Anterior cingulate cortex (tissue), 58 donors: ENCODE measurements at regions not wholly inside any gene's neighbourhood (a gene's known extent, or its start where the extent isn't known, plus 50 kb on each side); places are given as distances from the start of the nearest gene placed in this dataset.

Experiments
- DNase-seq, 58 donors: peaks; one replicate each; lab custom pipeline; 2025; lab: John Stamatoyannopoulos, UW

DNA sequence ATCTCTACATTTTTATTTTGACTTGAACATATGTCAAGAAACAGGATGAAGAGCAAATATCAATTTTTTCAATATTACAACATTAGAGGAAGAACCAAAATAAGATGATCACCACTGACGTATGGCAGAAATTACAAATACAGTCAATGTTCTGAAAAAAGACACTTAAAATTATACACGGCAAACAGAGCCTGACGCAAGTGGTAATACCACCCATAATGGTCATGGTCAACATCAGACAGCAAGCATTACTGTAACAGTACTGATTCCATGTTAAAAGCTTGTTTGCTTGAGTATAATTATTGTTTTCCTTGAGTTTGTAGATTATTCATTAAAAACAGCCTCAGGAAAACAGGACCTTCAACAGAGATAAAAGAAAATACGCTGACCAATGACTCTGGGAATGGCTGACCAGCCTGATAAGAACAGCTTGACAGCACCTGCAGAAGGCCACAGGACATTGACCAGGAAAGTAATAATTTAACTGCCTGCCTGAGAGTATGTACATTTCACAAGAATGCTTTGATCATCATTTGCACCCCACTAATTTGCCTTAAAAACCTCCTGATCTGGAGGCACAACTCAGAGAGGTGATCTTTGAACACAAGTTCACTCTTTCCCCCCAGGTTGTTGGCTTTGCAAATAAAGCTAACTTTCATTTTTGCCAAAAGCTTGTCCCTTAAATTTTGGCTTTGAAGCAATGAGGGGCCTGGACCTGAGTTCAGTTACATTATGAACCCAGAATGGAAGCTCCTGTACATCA, 187.3 kb downstream of the IPO8 start:
- no peak for DNase-seq

DNA sequence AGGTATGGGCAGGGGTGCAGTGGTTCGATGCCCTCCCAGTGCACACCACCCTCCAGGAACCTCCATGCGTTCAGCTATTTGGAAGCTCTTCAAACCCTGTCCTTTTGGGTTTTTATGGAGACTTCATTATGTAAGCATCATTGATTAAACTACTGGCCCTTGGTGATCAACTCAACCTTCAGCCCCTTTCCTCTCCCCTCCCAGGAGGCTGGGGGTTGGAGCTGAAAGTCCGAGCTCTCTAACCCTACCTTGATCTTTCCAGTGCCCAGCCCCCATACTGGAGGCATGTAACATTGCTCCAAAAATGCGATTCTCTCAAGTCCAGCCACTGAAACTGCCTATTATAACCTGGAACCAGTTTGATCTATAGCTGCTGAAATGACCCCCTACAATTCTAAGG, 188.1 kb downstream of the IPO8 start:
- no peak for DNase-seq

DNA sequence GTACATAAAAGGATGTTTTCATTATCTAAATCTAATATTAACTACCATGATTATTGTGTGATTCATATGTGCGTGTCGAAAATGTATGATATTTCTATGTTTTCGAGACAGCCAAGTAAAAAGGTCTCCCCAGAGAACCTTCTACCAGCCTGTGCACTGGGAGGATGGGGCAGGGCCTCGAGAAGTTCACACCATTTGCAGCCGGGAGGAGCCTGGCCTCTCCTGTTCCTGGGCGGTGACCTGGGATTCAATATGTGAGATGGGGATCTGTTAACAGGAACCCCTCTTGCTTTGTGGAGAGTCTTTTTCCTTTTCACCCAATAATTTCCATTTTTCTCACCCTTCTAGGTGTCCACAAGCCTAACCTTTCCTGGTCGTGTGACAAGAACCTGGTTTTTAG, 189.3 kb downstream of the IPO8 start:
- DNase-seq = no peak

DNA sequence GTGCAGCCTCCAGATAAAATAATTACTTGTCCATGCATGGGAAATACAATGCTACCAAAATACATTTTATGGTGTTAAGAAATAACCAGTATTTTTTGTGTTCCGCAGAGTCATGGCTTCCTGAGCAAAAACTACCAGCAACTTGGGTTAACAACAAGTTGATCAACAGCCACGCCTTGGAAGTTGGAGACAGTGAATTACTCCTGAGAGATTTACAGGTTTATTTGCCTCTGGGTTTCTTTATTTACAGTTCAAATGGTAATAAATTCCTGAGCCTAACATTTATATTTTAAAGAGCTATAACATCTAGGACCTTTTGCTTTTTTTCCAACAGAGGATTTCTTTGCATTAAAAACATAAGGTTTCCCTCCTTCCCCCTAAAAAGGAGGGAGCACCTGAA, 194.0 kb downstream of the IPO8 start:
- no peak for DNase-seq

DNA sequence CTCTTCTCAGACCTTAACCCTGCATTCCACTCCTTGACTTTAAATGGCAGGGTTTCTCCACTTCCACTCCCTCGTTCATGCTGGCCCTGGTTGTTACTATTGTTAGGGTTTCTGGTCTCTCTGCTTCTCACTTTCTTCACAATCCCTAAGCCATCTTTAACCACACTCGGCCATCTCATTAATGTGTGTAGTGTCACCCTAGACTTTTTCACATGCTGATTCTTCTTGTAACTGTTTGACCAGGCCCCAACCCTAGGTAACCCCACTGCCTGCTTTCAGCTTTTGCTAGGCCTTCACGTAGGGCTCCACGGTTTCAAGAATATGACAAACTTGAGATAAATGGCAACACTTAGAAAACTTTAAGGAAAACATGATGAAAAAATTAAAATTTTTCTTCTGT, 195.1 kb downstream of the IPO8 start:
- no peak for DNase-seq

DNA sequence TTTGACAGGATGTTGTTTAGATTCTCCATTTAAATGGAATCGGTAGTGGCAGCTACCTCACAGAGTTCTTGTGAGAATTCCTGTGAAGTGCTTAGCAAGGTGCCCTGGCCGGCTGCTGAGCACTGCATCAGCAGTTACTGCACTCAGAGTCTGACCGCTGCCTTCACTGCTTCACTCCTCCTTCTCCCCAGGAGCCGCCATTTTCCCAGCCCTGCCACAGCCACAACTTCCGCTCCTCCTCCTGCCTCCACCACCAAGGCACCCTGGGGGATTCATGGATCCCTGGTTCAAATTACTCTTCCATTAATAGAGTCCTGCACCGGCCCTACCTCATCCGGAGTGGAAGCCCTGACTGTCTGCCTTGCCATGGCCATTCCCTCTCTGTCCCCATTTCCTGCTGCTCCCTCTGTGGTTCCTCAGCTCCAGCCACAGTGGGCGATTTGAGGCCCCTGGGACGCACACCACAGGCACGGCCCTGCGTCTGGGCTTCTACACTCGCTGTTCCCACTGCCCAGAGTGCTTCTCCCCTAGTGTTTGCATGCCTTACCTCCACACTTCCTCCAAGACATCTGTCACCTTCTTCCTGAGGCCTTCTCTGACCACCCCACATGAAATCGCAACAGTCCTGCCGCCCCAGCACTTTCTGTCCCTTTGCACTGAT, 210.3 kb downstream of the IPO8 start:
- DNase-seq = no peak

DNA sequence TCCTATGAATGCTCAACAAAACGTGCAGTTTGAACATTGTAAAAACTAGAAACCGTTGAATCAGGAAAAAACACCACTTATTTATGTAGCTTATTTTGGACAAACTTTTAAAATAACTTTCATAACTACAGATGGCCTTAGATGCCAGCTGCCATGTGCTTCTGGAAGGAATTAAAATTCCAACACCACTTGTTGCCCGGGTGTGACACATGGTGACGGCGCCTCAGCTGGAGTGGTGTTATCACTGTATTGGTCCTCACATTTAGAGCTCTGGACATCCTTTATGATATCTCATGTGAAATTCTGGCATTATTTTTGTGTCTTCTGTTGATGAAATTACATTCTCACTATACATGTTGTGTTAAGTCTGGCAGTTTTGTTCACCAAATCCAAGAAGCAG, 211.0 kb downstream of the IPO8 start:
- no peak for DNase-seq

DNA sequence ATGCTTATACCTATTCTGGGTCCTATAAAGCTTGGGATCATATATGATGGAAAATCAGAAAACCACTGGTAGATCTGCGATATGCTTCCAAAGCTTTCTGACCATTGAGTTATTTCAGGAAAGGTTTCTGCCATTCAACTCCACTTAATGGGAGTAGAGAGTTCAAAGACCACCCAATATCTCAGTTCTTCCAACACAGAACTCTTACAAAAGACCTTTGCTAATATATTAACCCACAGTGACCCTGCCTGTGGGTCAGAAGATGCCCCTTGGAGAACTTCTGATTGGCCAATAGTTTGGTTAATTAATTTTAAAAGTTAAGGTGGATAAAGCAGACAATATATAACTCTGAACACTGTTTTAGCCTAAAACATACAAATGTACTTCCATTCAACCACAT, 213.0 kb downstream of the IPO8 start:
- no peak for DNase-seq

DNA sequence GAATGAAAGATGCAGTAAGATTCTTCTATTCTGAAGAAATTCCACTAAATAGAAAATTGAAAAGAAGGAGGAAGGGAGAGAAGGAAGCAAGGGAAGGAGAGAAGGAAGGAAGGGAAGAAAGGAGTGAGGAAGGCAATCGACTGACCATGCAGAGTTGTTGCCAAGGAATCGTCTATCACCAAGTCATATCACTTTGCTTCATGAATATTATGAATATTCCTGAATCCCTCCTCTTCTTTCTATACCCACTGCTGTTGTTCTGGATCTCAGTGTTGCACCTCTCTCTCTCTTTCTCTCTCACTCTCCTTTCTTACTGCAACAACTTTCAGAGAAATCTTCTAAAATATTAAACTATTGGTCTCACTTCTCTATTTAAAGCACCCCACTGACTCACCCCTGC, 222.4 kb downstream of the IPO8 start:
- no peak for DNase-seq

DNA sequence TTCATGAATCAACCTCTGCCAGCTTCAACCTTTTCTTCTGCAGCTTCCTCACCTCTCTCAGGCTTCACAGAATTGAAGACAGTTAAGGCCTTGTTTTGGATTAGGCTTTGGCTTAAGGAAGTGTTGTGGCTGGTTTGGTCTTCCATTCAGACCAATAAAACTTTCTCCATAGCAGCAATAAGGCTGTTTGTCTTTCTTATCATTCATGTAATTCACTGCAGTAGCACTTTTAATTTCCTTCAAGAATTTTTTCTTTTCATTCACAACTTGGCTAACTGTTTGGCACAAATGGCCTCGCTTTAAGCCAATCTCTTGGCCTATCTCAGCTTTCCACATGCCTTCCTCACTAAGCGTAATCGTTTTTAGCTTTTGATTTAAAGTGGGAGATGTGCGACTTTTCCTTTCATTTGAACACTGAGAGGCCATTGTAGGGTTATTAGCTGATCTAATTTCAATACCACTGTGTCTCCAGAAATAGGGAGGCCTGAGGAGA, 229.5 kb downstream of the IPO8 start:
- no peak for DNase-seq

DNA sequence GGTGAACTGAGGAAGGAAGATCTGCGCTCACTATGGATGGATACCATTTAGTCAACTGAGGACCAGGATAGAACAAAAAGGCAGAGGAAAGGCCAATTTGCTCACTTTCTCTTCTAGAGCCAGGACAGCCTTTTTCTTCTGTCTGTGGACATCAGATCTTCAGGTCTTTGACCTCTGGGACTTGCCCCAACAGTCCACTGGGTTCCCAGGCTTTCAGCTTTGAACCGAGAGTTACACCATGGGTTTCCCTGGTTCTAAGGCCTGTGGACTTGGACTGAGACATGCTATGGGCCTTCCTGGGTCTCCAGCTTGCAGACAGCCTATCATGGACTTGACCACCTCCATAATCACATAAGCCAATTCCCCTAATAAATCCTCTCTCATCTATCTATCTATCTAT, 232.0 kb downstream of the IPO8 start:
- no peak for DNase-seq

DNA sequence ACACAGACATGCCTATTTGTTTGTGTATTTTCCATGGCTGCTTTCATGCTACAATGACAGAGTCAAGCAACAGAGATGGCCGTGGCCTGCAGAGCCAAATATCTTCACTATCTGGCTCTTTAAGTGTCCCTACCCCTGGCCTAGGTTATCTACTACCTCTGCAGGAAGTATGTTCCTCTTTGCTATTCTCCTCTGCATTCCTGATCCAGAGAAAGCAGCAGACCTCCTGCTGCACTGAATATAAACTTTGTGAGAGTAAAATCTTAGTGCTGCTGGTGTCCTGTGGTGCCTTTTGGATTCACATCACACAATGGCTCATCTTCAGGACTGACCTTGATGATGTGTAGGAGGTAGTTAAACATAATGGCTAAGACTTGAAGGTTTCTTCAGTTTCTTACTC, 233.4 kb downstream of the IPO8 start:
- no peak for DNase-seq

DNA sequence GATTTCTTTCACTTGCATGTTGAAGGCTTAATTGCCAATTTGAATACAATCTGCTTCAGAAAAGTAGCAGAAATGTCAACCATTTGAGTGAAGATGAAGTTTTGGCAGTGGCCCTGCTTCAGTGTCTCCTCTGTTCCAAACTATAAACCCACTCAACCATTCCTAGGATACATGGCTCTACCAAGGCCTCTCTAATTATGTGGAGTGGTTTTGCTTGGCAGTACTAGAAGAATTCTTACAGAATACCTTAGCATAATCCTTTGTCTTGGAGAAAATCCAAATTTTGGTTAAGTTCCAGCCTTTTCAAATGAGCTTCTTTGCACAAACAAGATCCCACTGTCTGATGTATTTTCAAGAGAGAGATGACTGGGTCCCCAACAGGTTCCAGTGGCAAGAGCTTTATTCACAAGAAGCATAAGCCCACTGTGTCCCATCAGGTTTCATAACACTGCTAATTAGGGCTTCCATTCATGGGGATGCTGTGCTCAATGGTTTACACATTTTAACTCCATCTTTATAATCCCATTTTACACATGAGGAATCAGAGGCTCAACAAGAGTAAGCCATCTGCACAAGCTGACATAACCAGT, 234.5 kb downstream of the IPO8 start:
- DNase-seq = peak in 3 of 58 donors; percentile 34 to 50 (median 43)

DNA sequence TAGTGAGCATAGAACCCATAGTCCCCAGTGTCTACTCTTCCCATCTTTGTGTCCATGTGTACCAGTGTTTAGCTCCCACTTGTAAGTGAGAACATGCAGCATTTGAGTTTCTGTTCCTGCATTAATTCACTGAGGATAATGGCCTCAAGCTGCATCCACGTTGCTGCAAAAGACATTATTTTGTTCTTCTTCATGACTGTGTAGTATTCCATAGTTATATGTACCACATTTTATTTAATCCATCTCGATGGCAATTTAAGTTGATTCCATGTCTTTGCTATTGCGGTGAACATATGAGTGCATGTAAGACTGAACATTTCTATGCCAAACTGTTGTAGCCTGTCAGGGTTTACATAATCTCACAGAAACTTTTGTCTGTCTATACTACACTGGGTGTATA, 237.2 kb downstream of the IPO8 start:
- DNase-seq = no peak

DNA sequence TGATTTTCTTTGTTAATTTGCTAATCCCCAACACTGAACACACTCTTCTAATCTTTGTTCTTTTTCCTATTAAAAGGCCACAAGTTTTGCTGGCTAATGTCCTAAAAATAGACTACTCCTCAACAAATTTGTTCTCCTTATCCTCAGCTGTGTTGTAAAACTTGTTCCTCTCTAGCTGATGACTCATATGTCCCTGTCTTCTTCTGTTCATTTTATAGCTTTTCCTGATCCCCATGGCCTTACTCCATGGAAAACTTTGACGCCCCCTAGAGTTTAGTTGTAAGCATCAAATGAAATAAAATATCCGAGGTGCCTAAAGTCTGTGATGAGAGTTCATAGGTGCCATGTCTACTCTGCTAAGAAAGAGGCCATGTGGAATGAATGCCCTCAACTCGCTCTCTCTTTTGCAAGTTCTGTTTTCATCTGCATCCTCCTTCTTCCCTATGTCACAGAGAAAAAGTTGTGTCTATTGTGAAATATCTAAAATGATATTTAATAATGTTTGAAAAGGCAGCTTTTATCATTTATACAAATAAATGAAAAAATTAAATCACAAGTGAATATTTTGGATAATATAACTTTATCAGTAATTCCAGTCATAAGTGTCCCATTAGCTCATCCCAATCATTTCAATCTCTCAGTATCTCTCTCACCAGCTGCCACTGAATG, 237.9 kb downstream of the IPO8 start:
- DNase-seq = peak in 1 of 58 donors; percentile 1

DNA sequence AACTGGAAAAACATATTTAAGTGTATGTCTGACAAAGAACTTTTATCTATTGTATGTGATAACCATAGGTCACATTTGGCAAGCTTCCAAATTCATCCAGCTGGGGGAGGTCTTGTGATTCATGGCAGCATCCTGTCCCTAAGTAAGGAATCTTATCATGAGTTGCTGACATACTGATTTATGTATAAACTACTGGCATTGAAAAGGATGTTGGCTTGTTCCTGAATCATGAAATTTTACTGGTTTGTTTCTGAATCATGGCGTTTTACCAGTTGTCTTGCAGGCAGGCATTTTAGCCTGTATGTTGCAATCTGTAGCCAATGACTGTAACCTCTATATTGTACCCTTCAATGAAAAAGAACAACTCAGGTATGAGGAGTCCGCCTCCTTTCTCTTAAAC, 244.8 kb downstream of the IPO8 start:
- no peak for DNase-seq

DNA sequence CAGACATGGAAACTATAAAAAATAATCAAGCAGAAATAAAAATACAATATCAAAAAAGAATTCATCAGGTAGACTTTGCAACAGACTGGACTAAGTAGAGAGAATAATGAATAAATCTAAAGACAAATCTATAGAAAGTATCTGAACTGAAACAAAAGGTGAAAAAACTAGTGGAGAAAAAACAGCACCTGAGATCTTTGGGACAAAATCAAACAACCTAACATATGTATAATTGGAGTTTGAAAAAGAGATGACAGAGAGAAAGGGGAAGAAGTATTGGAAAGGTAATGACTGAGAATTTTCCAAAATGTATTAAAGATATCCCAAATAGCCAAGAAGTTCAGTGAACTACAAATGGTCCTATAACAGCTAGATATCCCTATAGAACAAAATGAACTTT, 245.4 kb downstream of the IPO8 start:
- no peak for DNase-seq

DNA sequence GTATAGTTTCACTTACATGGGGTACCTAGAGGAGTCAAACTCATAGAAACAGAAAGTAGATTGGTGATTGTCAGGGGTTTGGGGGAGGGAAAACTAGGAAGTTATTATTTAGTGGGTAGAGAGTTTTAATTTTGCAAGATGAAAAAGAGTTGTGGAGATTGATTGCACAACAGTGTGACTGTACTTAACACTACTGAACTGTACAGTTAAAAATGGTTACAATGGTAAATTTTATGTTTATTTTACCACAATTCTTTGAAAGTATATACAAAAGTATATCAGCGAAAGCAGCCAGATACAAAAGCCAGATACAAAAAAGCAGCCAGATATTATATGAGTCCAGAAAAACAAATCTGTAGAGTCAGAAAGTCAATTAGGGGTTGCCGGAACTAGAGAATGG, 247.6 kb downstream of the IPO8 start:
- DNase-seq = no peak

DNA sequence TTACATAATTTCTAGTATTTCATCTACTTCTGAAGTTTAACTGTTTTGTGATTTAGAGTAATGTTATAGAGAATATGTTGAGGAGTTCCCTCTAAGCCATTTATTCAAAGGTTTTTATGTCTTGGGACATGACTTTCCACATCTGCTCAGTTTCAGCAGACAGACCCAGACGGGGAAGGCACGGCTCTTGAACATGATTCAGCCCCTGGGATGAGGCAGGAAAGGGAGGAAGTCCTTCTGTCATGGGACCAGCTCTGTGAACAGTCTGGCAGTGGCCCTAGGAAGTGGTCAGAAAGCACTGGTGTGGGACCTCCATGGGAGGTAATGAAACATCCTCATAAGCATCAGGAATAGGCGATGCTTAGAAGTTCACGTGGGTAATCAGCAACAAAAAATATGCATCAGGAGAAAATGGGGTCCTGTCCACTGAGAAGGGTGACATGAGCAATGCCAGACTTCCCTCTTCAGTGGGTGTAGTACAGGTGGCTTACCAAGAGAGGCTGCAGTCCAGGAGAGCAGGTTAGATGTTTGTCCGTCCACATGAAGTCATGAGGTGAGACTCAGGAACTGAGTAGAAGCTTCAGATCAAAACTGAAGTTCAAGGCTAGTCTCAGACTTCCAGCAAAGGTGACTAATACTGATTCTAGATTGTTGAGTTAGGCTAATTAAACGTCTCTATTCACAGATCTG, 248.5 kb downstream of the IPO8 start:
- DNase-seq = no peak

DNA sequence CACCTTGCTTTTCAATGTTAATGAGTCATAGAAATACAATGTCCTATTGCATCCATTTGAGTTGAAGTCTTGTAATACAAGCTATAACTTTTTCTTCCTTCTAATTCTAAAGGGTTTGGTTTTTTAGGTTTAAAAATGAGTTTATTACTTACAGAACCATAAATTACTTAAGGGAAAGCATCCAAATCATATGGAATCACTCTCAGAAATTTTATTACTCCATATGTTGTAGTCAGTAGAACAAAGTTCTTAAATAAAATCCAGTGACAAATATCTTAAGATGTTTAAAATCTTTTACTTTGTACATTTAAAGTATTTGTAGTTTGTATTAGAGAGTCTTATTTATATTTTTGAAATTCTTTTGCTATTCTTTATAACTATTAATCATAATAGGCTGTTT, 253.2 kb downstream of the IPO8 start:
- no peak for DNase-seq
